Heart right ventricle (tissue), 16 donors: ENCODE measurements at regions not wholly inside any gene's neighbourhood (a gene's known extent, or its start where the extent isn't known, plus 50 kb on each side); places are given as distances from the start of the nearest gene placed in this dataset.

Experiments used
- ATAC-seq, 8 donors: fragments of 200-7000 bp; cut with Tn5 transposase; one replicate each; pipeline ENCODE4 v1.9.1; 2020; ENCODE audit warnings: mild to moderate bottlenecking in 8 of 8, moderate library complexity in 8 of 8, moderate number of reproducible peaks in 1 of 8
- DNase-seq, 2 donors: peaks; one replicate each; pipeline ENCODE4 v3.0.0-alpha.2; 2020
- H3K27ac ChIP-seq, 10 donors: fragments of 200-600 bp; sonication (generic) in 2 of 10; one replicate each; pipeline versions ENCODE4 v1.5.0 to v1.8.0; 2020 to 2022; ENCODE audit warnings: mild to moderate bottlenecking in 3 of 10
- H3K27me3 ChIP-seq, 7 donors: fragments of 200-600 bp; one replicate each; pipeline ENCODE4 v1.8.0; 2021 to 2022; ENCODE audit warnings: mild to moderate bottlenecking in 2 of 7
- H3K36me3 ChIP-seq, 9 donors: fragments of 200-600 bp; sonication (generic) in 1 of 9; one replicate each; pipeline versions ENCODE4 v1.5.0 to v1.8.0; 2020 to 2022; ENCODE audit warnings: mild to moderate bottlenecking in 2 of 9
- H3K4me1 ChIP-seq, 9 donors: fragments of 200-600 bp; sonication (generic) in 1 of 9; one replicate each; pipeline versions ENCODE4 v1.5.0 to v1.8.0; 2020 to 2022; ENCODE audit warnings: mild to moderate bottlenecking in 4 of 9
- H3K4me3 ChIP-seq, 10 donors: fragments of 200-600 bp; sonication (generic) in 2 of 10; one replicate each; pipeline versions ENCODE4 v1.5.0 to v1.8.0; 2020 to 2022; ENCODE audit warnings: mild to moderate bottlenecking in 7 of 10, moderate library complexity in 2 of 10
- H3K9me3 ChIP-seq, 11 donors: fragments of 200-600 bp in 10 of 11; sonication (generic) in 2 of 11; one replicate each; pipeline versions ENCODE4 v1.5.0 to v1.8.0; 2013 to 2022; ENCODE audit warnings: mild to moderate bottlenecking in 2 of 11, control low read depth in 1 of 11, moderate library complexity in 1 of 11
- WGBS, 2 donors: extraction: QIAGEN DNeasy Blood & Tissue Kit; methylation state at CpG; one replicate each; pipeline ENCODE4 v1.1.7; 2013; ENCODE audit warnings: inconsistent platforms in 1 of 2; 5-methylcytosine and 5-hydroxymethylcytosine counted together
- intact Hi-C, 10 donors: fragments of 100-400 bp; cut with DNase I; formaldehyde crosslinking; loops; one replicate each; pipeline versions ENCODE4 v1.11.1 to v1.14.2; 2022
- TF ChIP-seq, protein P1 (sequence below), 9 donors: fragments of 200-600 bp; sonication (generic) in 2 of 9; IDR thresholded peaks; one replicate each; pipeline versions ENCODE4 v1.5.0 to v1.8.0; 2021 to 2022; ENCODE audit warnings: antibody characterized with exemption in 9 of 9, mild to moderate bottlenecking in 5 of 9, moderate library complexity in 1 of 9
- donor health status: Arrhythmogenic right ventricular cardiomyopathy.
- donor health status: ischemic (EF 13 %, LVEDD 7.1; RV severe dilation, severe dysfunction).
- donor health status: healthy with polysubstance abuse.
- donor health status: DM: no; HTN: yes; CAD: no.
- donor health status: DM: no; HTN: no; CAD: no.
- donor health status: ischemic (EF 25% LVEDD 6.9; RV normal size, moderate dysfunction).
- donor health status: ischemic (EF 25% LVEDD 5.7; RV mildly dilated, moderate dysfunction).
- donor health status: healthy.
- donor health status: DM: yes; HTN: yes; CAD: no.
- donor health status: Ischemic cardiomyopathy.
- donor health status: ischemic (EF 35%, LVEDD 5.7; RV mildly dilated, moderate dysfunction).
- donor health status: nonischemic (EF 11% LVEDD 7.7; RV severe dilation, severe dysfunction).
- donor health status: DM: yes; HTN: yes; CAD: no.
- donor health status: PGD.
- donor health status: ischemic (EF 29% LVEDD 5.4; RV normal size, mild dysfunction).
- donor health status: nonischemic (EF 23%, LVEDD 6.1; RV moderate dilation, normal function).

DNA sequence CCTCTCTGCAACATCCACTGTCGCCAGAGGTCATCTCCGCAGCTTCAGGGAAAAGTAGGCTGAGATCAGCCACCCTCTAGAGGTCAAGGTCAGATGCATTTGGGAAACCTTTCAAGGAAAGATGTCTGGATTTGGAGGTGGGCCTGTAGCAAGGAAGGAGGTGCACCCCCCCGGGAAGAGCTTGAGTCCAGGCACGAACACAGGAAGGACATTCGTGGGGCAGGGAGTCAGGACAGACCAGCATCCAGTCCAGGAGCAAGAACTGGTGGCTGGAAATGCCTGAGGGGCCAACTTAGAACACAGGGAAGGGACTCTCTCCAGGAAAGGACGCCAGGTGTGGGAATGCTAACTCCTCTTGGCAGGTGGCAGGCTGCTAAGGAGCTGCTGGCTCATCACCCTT is 614.1 kb upstream of the MGMT start:
- intact Hi-C loops: loop anchor here in 3 of 10 donors (5.0 to 10.0 kb wide), 4 partner anchors 169 to 308 kb away; no protein-coding TSS in a partner anchor
- no peaks in the 10 kb centered on the region for H3K36me3 ChIP-seq
- H3K4me1 ChIP-seq: peaks cover 25 to 71% (median 42%) of the 10 kb centered on the region in 9 donors
- DNase-seq (no peak), ATAC-seq (no peak)
- no peak overlapping the region for H3K4me3 ChIP-seq
- WGBS, 2 donors: 74 to 90% methylated on average over 6 of the region's 6 CpGs
- TF ChIP-seq, protein P1, sequence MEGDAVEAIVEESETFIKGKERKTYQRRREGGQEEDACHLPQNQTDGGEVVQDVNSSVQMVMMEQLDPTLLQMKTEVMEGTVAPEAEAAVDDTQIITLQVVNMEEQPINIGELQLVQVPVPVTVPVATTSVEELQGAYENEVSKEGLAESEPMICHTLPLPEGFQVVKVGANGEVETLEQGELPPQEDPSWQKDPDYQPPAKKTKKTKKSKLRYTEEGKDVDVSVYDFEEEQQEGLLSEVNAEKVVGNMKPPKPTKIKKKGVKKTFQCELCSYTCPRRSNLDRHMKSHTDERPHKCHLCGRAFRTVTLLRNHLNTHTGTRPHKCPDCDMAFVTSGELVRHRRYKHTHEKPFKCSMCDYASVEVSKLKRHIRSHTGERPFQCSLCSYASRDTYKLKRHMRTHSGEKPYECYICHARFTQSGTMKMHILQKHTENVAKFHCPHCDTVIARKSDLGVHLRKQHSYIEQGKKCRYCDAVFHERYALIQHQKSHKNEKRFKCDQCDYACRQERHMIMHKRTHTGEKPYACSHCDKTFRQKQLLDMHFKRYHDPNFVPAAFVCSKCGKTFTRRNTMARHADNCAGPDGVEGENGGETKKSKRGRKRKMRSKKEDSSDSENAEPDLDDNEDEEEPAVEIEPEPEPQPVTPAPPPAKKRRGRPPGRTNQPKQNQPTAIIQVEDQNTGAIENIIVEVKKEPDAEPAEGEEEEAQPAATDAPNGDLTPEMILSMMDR (IDR thresholded peaks at IDR 0.05): no peak
- no peaks in the 10 kb centered on the region for H3K27me3 ChIP-seq
- no peak overlapping the region for H3K27ac ChIP-seq
- no peaks in the 10 kb centered on the region for H3K9me3 ChIP-seq

DNA sequence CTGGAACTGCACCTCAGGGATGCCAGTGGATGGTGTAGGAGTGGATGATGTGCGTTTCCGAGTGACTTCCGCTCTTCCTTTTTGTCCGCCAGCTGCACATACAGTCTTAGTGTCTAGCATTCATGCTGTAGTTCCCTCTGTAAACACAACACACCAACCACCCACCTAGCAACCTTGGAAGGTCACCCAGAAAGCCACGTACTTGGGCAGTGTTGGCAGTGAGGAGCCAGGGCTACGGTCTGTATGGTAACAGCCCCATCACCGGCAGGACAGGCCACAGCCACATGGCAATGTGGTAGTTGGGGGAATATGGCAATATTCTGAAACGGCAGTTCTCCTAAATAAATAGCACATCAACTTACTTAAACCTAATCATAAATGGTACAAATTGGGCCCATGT is 613.5 kb upstream of the MGMT start:
- no peaks in the 10 kb centered on the region for H3K36me3 ChIP-seq
- ATAC-seq (peak in 2 of 8 donors; percentile 21 to 32), DNase-seq (no peak)
- intact Hi-C loops: loop anchor here in 3 of 10 donors (5.0 to 10.0 kb wide), 4 partner anchors 169 to 309 kb away; no protein-coding TSS in a partner anchor
- peaks cover 25 to 66% (median 40%) of the 10 kb centered on the region in 9 donors for H3K4me1 ChIP-seq
- TF ChIP-seq, protein P1 (IDR thresholded peaks at IDR 0.05): no peak
- 84 to 91% methylated on average over 8 of the region's 8 CpGs for WGBS, 2 donors
- H3K27ac ChIP-seq: peak overlapping the region in 2 of 10 donors; percentile 54 to 80
- no peaks in the 10 kb centered on the region for H3K27me3 ChIP-seq
- no peaks in the 10 kb centered on the region for H3K9me3 ChIP-seq
- H3K4me3 ChIP-seq: no peak overlapping the region

DNA sequence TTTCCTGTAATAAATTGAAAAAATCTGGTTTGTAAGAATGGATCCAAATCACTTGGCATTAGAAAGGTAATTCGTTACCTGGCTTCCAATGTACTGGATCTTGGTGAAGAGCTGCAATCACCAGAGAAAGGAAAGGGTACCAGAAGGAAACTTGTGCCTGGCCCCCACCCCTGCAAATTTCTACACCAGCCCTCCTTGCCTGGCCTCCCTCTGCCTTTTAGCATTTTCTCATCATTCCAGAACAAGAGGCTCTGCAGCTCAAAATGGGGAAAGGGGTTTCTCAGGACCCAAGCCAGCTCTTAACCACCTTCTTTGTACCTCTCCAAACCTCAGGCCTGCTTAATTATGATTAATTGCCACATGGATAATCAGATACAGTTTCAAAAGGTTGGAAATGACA is 612.8 kb upstream of the MGMT start:
- DNase-seq (no peak), ATAC-seq (no peak)
- H3K36me3 ChIP-seq: no peaks in the 10 kb centered on the region
- H3K27ac ChIP-seq: peak overlapping the region; percentile 2 to 83 (median 58)
- TF ChIP-seq, protein P1 (IDR thresholded peaks at IDR 0.05): no peak
- H3K27me3 ChIP-seq: no peaks in the 10 kb centered on the region
- 92 to 100% methylated on average over 1 of the region's 1 CpG for WGBS, 2 donors
- no peaks in the 10 kb centered on the region for H3K9me3 ChIP-seq
- H3K4me1 ChIP-seq: peaks cover 25 to 63% (median 40%) of the 10 kb centered on the region in 9 donors
- intact Hi-C loops: loop anchor here in 3 of 10 donors (5.0 to 10.0 kb wide), 4 partner anchors 168 to 309 kb away; no protein-coding TSS in a partner anchor
- H3K4me3 ChIP-seq: no peak overlapping the region

DNA sequence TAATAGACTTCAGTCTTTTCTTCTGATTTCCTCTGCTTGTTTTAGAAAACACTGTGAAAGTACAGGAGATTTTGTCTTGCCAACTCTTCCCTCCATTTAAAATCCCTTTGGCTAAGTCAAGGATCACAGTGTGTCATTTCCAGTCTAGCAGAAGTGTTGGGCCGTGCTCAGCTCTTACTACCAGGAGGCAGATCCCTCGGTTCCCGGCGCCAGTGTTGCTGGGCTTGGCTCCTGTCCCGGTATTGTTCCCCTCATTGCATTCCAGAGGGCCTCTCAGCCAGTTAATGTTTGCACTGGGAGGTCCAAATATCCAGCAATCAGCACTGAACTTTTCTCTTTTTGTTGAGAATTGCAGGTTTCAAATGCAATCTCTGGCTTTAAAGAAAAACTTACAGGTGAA is 612.1 kb upstream of the MGMT start:
- DNase-seq: peak; percentile 86 to 92
- peaks cover 25 to 61% (median 40%) of the 10 kb centered on the region in 9 donors for H3K4me1 ChIP-seq
- no peaks in the 10 kb centered on the region for H3K9me3 ChIP-seq
- peak overlapping the region; percentile 2 to 83 (median 58) for H3K27ac ChIP-seq
- 1 to 16% methylated on average over 5 of the region's 5 CpGs for WGBS, 2 donors
- no peaks in the 10 kb centered on the region for H3K27me3 ChIP-seq
- ATAC-seq: peak; percentile 91 to 99 (median 96)
- TF ChIP-seq, protein P1 (IDR thresholded peaks at IDR 0.05): no peak
- no peak overlapping the region for H3K4me3 ChIP-seq
- H3K36me3 ChIP-seq: no peaks in the 10 kb centered on the region
- intact Hi-C loops: loop anchor here in 7 of 10 donors (5.0 to 10.0 kb wide), 6 partner anchors 167 to 313 kb away; no protein-coding TSS in a partner anchor
